Sigmoid colon (tissue), 4 donors: ENCODE measurements at regions not wholly inside any gene's neighbourhood (a gene's known extent, or its start where the extent isn't known, plus 50 kb on each side); places are given as distances from the start of the nearest gene placed in this dataset.

Experiments used
- CTCF ChIP-seq, 4 experiments: fragments of 450-650 bp in 3 of 4; fragments of 200-600 bp in 1 of 4; IDR thresholded peaks; one replicate each; pipeline ENCODE4 v1.5.1; 2016 to 2019; ENCODE audit warnings: antibody characterized with exemption in 4 of 4, mild to moderate bottlenecking in 3 of 4, moderate library complexity in 2 of 4
- EP300 ChIP-seq, 4 donors: sonication (generic); formaldehyde crosslinking; IDR thresholded peaks; one replicate each; pipeline ENCODE4 v1.6.1; 2017; ENCODE audit warnings: antibody characterized with exemption in 4 of 4
- POLR2A ChIP-seq, 2 donors: fragments of 450-650 bp; IDR thresholded peaks; one replicate each; pipeline ENCODE4 v1.6.1; 2016; ENCODE audit warnings: antibody characterized with exemption in 2 of 2, mild to moderate bottlenecking in 2 of 2, moderate library complexity in 2 of 2
- POLR2AphosphoS5 ChIP-seq, 4 donors: sonication (generic); formaldehyde crosslinking; IDR thresholded peaks; one replicate each; pipeline ENCODE4 v1.6.1; 2017; ENCODE audit warnings: antibody characterized with exemption in 4 of 4

GRCh38 chr15:96583671-96584070, 253.2 kb downstream of the NR2F2 start:
- no peak for TF ChIP-seq CTCF (IDR thresholded peaks at IDR 0.05)
- no peak for TF ChIP-seq POLR2A (IDR thresholded peaks at IDR 0.05)
- no peak for TF ChIP-seq POLR2AphosphoS5 (IDR thresholded peaks at IDR 0.05)
- TF ChIP-seq EP300 (IDR thresholded peaks at IDR 0.05), result no peak
